ENCODE measurements at regions not wholly inside any gene's neighbourhood (a gene's known extent, or its start where the extent isn't known, plus 50 kb on each side); places are given as distances from the start of the nearest gene placed in this dataset.

GRCh38 chr3:20396335-20396734 lies 210.3 kb upstream of the SGO1 start:
- Histone ChIP-seq H3F3A (ENCODE audit: insufficient read depth, low read length) (no peaks in the 10 kb centered on the region), H3K27me3 (replicated peaks; ENCODE audit: insufficient read depth, low read length) (no peaks in the 10 kb centered on the region), H3K79me2 (ENCODE audit: low read length) (no peaks in the 10 kb centered on the region), H3K9ac (ENCODE audit: low read length) (no peak overlapping the region), H3K4me2 (ENCODE audit: low read depth, low read length) (no peak overlapping the region), H4K20me1 (ENCODE audit: insufficient read depth, low read length) (no peaks in the 10 kb centered on the region), H3K4me1 (ENCODE audit: low read length) (no peaks in the 10 kb centered on the region), H3K9me2 (replicated peaks; ENCODE audit: insufficient read depth, low read length) (no peaks in the 10 kb centered on the region), H3K27ac (ENCODE audit: low read length) (no peak overlapping the region), H3K4me3 (ENCODE audit: low read length) (no peak overlapping the region), H3K36me3 (replicated peaks; ENCODE audit: insufficient read depth, low read length) (no peaks in the 10 kb centered on the region), H2AFZ (ENCODE audit: low read length) (no peak overlapping the region), H3K9me3 (replicated peaks; ENCODE audit: insufficient read depth, low read length) (no peaks in the 10 kb centered on the region)
- no peak for DNase-seq
- no peak for TF ChIP-seq EZH2 (optimal IDR thresholded peaks at IDR 0.05; ENCODE audit: low read depth, low read length)
- TF ChIP-seq, protein P1, sequence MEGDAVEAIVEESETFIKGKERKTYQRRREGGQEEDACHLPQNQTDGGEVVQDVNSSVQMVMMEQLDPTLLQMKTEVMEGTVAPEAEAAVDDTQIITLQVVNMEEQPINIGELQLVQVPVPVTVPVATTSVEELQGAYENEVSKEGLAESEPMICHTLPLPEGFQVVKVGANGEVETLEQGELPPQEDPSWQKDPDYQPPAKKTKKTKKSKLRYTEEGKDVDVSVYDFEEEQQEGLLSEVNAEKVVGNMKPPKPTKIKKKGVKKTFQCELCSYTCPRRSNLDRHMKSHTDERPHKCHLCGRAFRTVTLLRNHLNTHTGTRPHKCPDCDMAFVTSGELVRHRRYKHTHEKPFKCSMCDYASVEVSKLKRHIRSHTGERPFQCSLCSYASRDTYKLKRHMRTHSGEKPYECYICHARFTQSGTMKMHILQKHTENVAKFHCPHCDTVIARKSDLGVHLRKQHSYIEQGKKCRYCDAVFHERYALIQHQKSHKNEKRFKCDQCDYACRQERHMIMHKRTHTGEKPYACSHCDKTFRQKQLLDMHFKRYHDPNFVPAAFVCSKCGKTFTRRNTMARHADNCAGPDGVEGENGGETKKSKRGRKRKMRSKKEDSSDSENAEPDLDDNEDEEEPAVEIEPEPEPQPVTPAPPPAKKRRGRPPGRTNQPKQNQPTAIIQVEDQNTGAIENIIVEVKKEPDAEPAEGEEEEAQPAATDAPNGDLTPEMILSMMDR (IDR thresholded peaks at IDR 0.05; ENCODE audit: low read length): no peak
- TF ChIP-seq EZH2phosphoT487 (IDR thresholded peaks at IDR 0.05; ENCODE audit: low read length): no peak

DNA sequence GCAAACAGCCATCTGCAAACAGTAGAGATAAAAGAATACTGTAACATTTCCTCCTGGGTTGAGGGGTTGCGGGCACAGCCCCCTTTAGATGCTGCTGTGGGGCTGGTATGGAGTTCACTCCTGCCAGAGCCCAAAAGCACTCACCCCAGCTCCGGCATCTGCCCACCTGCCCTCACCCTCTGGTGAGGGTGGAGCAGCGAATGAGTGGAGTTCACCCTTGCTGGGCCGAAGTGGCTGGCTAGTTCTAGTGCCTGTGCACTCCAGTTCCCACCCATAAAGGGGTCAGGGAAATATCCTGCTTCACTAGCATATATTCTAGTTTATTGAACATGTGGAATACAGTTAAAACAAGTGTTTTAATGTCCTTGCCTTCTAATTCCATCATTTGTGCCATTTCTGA lies 209.7 kb upstream of the SGO1 start:
- Histone ChIP-seq H4K20me1 (ENCODE audit: insufficient read depth, low read length) (no peaks in the 10 kb centered on the region), H3K27me3 (replicated peaks; ENCODE audit: insufficient read depth, low read length) (no peaks in the 10 kb centered on the region), H3K9me3 (replicated peaks; ENCODE audit: insufficient read depth, low read length) (no peaks in the 10 kb centered on the region), H3F3A (ENCODE audit: insufficient read depth, low read length) (no peaks in the 10 kb centered on the region), H3K4me1 (ENCODE audit: low read length) (no peaks in the 10 kb centered on the region), H3K27ac (ENCODE audit: low read length) (no peak overlapping the region), H3K4me3 (ENCODE audit: low read length) (no peak overlapping the region), H3K4me2 (ENCODE audit: low read depth, low read length) (no peak overlapping the region), H2AFZ (ENCODE audit: low read length) (no peak overlapping the region), H3K79me2 (ENCODE audit: low read length) (no peaks in the 10 kb centered on the region), H3K36me3 (replicated peaks; ENCODE audit: insufficient read depth, low read length) (no peaks in the 10 kb centered on the region), H3K9me2 (replicated peaks; ENCODE audit: insufficient read depth, low read length) (no peaks in the 10 kb centered on the region), H3K9ac (ENCODE audit: low read length) (no peak overlapping the region)
- no peak for DNase-seq
- TF ChIP-seq EZH2 (optimal IDR thresholded peaks at IDR 0.05; ENCODE audit: low read depth, low read length) (no peak), EZH2phosphoT487 (IDR thresholded peaks at IDR 0.05; ENCODE audit: low read length) (no peak)
- TF ChIP-seq, protein P1 (IDR thresholded peaks at IDR 0.05; ENCODE audit: low read length): no peak

GRCh38 chr3:20394243-20394642 lies 208.2 kb upstream of the SGO1 start:
- DNase-seq: no peak
- Histone ChIP-seq H3F3A (ENCODE audit: insufficient read depth, low read length) (no peaks in the 10 kb centered on the region), H4K20me1 (ENCODE audit: insufficient read depth, low read length) (no peaks in the 10 kb centered on the region), H3K9me3 (replicated peaks; ENCODE audit: insufficient read depth, low read length) (no peaks in the 10 kb centered on the region), H3K4me2 (ENCODE audit: low read depth, low read length) (no peak overlapping the region), H3K27me3 (replicated peaks; ENCODE audit: insufficient read depth, low read length) (no peaks in the 10 kb centered on the region), H3K79me2 (ENCODE audit: low read length) (no peaks in the 10 kb centered on the region), H3K27ac (ENCODE audit: low read length) (no peak overlapping the region), H3K9me2 (replicated peaks; ENCODE audit: insufficient read depth, low read length) (no peaks in the 10 kb centered on the region), H2AFZ (ENCODE audit: low read length) (no peak overlapping the region), H3K36me3 (replicated peaks; ENCODE audit: insufficient read depth, low read length) (no peaks in the 10 kb centered on the region), H3K9ac (ENCODE audit: low read length) (no peak overlapping the region), H3K4me1 (ENCODE audit: low read length) (no peaks in the 10 kb centered on the region), H3K4me3 (ENCODE audit: low read length) (no peak overlapping the region)
- TF ChIP-seq EZH2phosphoT487 (IDR thresholded peaks at IDR 0.05; ENCODE audit: low read length) (no peak), EZH2 (optimal IDR thresholded peaks at IDR 0.05; ENCODE audit: low read depth, low read length) (no peak)
- TF ChIP-seq, protein P1 (IDR thresholded peaks at IDR 0.05; ENCODE audit: low read length): no peak
